NB4 (cell line): ENCODE measurements at regions not wholly inside any gene's neighbourhood (a gene's known extent, or its start where the extent isn't known, plus 50 kb on each side); places are given as distances from the start of the nearest gene placed in this dataset.
A peak's percentile ranks its signal among the peaks of the same experiment; 100 is the strongest.

Source experiments
- DNase-seq: peaks from one replicate; pipeline ENCODE4 v3.0.0; 2010; ENCODE audit warnings: low read depth
- H3K4me3 ChIP-seq: one replicate; pipeline ENCODE4 v1.5.1; 2011; ENCODE audit warnings: mild to moderate bottlenecking, low read depth, low read length, moderate library complexity
- CTCF ChIP-seq: IDR thresholded peaks from one replicate; pipeline ENCODE4 v1.5.1; 2012; ENCODE audit warnings: low read depth, low read length
- MYC ChIP-seq: IDR thresholded peaks from 2 replicates; pipeline ENCODE4 v1.6.1; 2011; ENCODE audit warnings: low read depth, low read length
- POLR2A ChIP-seq: IDR thresholded peaks from 2 replicates; pipeline ENCODE4 v1.6.1; 2011; ENCODE audit warnings: mild to moderate bottlenecking; ENCODE audit not compliant: insufficient read length; ENCODE audit errors: extremely low read depth
- TF ChIP-seq, protein P1 (sequence below): IDR thresholded peaks from 2 replicates; pipeline ENCODE4 v1.6.1; 2011; ENCODE audit warnings: low read depth, low read length

GRCh38 chr13:73924607-73925006 lies 209.6 kb downstream of the KLF12 start:
- H3K4me3 ChIP-seq, result no peak overlapping the region
- TF ChIP-seq POLR2A (no peak), MYC (no peak), CTCF (no peak)
- TF ChIP-seq, protein P1, sequence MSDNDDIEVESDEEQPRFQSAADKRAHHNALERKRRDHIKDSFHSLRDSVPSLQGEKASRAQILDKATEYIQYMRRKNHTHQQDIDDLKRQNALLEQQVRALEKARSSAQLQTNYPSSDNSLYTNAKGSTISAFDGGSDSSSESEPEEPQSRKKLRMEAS, result no peak
- no peak for DNase-seq

GRCh38 chr13:73922493-73923393 lies 211.5 kb downstream of the KLF12 start:
- H3K4me3 ChIP-seq, result no peak overlapping the region
- no peak for DNase-seq
- TF ChIP-seq POLR2A (no peak), MYC (no peak), CTCF (no peak)
- TF ChIP-seq, protein P1, result no peak

DNA sequence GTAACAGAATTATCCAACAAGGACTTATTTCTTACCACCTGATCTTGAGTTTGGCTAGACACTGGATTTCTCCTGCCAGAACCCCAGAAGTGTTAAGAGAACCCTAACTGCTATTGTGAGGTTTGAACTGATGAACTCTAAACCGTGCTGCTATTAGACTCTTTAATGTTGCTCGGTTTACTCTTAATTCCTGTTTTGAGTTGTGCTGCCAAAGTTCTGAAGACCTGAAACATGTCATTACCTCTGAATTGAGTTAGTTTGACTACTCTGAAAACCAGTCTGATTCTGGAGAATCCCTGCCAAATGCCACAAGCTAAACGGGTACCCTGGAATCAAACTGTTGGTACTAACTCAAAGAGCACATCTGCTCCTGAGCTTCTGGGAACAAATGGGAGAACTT lies 215.5 kb downstream of the KLF12 start:
- TF ChIP-seq CTCF (no peak), POLR2A (no peak), MYC (no peak)
- TF ChIP-seq, protein P1, result no peak
- no peak for DNase-seq
- no peak overlapping the region for H3K4me3 ChIP-seq

DNA sequence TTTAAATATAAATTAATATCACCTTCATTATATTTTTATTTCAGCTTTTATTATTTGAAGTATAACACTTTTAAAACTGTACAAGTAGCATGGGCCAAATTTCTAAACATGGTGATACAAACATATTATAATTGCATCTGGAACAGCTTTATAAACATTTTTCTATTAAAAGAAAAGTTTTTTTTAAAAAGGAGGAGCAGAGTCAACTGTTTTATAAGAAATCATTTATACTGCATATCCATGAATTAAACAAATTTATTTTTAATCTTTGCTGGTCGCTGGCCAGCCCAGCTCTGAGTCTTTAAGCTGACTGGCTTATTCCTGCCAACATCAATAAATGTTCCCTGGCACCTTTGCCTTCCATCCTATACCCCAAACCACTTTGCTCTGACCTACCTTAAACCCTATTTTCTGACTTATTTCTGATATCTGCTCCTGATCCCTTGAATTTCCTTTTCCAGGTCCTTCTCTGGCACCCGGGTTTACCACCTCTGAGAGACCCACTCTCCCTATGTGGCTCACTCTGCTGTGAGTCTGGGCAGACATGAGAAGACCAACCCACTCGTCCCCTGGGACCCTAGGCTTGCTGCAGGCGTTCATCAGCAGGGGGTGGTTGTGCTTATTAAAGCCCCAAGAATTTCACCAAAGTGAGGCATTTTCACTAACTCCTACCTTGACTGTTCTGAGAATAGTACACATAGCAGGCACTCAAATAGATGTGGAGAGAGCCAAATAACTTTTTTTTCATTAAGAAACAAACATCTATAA lies 220.3 kb downstream of the KLF12 start:
- TF ChIP-seq CTCF (no peak), MYC (no peak), POLR2A (no peak)
- TF ChIP-seq, protein P1, result no peak
- peak; percentile 57 for DNase-seq

GRCh38 chr13:73913079-73913740 lies 221.0 kb downstream of the KLF12 start:
- TF ChIP-seq, protein P1, result no peak
- no peak for TF ChIP-seq MYC
- TF ChIP-seq CTCF, result no peak
- no peak for TF ChIP-seq POLR2A
- DNase-seq, result no peak
- H3K4me3 ChIP-seq, result no peak overlapping the region

More for the DNA sequence above, 220.3 kb downstream of the KLF12 start:
- H3K4me3 ChIP-seq, result no peak overlapping the region
